ENCODE measurements at regions not wholly inside any gene's neighbourhood (a gene's known extent, or its start where the extent isn't known, plus 50 kb on each side); places are given as distances from the start of the nearest gene placed in this dataset.

DNA sequence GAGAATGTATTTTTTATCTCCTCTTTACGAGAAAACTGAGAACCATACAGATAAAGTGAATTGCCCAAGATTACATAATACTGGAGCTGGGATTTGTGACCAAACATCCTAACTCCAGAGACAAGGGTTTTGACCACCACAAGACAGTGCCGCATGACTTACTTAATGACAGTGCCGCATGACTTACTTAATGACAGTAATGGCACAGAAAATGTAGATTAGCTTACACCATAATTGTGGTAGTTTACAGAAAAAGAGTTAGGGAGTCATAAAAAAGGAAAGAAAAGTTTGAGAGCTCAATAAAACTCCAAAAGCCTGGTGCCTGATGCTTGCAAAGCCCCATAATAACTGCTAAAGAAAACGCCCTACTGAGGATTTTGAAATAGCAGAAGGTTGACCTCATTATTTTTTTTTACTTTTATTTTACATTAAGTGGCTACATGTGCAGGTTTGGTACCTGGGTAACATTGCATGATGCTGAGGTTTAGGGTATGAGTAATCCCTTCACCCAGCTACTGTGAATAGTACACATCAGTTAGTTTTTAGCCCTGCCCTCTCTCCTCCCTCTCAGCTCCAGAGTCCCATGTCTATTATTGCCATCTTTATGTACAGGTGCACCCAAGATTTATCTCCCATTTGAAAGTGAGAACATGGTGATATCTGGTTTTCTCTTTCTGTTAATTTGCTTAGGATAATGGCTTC lies 310.0 kb upstream of the UBE2E3 start:
- ChIA-PET POLR2A (no interaction called here), CTCF (interaction anchor here (0.7 kb wide), 1 partner anchor 99 kb away, joined by 4 read pairs; no protein-coding TSS in a partner anchor)

DNA sequence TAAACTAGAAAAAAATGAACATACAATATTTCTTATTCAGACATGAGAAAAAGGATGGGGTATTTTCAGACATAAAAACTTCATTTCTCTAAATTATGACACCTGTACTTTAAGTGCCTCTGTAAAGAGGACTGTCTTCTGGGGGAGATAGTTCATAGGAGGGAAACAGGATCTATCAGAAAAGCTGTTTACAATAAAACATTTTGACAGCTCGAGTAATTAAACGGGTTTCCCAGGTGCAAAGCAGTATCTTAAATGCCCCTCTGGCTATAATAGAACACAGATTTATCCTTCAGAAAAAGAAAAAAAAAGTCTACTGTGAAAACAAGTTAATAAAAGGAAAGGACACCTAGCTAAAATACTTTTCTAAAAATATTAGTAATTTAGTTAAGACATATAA lies 311.4 kb upstream of the UBE2E3 start:
- ChIA-PET POLR2A (no interaction called here), CTCF (no interaction called here)

DNA sequence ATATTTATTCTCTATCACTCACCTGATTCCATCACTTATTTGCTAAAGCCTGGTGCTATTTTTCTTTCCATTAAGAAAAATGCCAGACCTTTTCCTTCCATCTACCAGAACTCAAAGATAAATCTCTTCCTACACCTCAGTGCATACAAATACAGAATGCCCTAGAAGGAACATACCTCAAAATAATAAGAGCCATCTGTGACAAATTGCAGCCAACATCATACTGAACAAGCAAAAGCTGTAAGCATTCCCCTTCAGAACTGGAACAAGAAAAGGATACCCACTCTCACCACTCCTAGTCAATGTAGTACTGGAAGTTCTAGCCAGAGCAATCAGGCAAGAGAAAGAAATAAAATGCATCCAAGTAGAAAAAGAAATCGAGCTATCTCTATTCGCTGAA lies 315.9 kb upstream of the UBE2E3 start:
- CTCF ChIA-PET: no interaction called here
- POLR2A ChIA-PET: no interaction called here

DNA sequence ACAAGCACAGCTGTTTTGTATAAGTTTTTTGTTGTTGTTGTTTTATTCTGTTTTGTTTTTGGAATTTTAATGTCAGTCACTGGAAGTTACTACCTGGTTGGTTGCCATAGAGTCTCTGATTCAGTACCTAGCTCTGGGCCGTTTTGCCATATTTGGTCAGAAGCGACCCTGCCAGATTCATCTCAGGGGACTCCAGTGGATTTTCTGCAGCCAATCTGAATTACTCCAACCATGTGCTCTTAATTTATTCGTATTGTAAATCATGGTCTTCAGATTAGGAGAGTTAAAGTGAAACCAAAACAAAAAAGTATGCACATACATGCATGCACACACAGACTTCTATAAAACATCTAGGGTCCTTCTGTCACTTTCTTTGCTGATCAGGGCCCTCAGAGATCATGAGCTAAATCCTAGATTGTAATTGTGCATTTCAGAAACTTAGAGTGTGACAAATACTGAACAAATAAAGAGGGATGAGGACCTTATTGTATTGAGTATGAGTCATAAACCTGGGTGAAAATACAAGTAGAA lies 317.4 kb upstream of the UBE2E3 start:
- ChIA-PET CTCF (no interaction called here), POLR2A (no interaction called here)

DNA sequence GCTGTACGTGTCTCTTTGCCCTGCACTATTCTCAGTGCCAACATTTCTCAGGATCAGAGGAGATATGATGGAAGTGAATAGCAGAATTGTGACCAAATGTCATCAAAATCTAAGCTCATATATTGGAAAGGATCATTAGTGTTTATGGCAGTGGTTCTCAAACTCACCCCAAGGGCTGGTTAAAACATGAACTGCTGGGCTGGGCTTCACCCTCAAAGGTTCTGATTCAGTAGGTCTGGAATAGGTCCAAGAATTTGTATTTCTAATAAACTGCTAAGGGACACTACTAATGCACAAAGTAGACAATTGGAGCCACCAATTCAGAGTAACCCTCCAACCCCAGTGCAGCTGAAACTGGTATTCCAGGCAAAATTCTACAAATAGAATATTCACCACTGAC lies 317.9 kb upstream of the UBE2E3 start:
- POLR2A ChIA-PET: no interaction called here

DNA sequence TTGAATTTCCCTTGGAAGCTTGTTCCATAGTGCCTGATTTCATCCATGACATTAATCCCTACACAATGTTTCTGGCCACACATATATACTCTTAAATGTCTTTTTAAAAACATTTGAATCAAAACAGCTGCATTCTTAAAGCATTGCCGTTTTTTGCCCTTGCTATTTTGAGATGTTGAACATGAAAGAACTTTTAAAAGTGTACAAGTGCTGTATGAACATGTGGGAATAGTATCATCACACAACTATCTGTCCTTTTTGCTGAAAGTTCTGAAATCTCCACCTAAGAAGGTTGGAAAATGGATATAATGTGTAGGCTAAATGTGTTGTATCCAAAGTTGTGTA lies 318.7 kb upstream of the UBE2E3 start:
- CTCF ChIA-PET: no interaction called here
- POLR2A ChIA-PET: no interaction called here

More for the DNA sequence above, 317.9 kb upstream of the UBE2E3 start:
- CTCF ChIA-PET: no interaction called here

DNA sequence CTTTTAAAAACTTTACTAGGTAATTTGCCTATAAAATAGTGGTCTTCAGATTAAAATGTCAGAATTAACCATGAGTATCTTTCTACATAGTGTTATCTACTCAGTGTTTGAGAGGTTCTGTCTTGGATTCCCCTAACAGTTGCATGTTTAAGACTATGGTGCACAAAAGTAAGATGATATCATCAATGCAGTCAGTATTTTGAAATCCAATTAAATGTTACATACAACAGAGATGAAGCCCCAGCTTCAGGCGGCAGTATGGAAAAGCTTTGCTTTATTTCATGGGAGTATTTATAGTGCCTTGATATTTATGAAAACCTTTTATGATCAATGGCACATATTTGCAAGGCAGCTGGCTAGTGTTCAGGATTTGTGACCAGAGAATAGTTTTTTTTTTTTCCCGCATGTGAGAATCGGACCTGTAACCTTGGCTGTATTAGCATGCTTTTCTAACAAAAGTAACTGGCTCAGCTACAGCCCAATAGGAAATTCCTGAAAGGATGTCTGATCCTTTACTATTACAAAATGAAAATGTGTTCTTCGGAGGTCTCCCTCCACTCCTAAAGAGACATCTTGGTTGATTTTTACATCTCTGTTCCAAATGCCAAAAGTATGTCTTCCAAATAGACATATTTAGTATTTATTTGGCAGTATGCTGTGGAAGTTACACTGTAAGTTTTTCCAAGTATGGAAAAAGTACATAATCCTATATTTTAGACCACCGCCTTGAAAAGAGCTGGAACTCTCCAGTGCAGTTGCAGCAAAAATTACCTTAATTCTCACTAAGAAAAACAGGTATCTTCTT lies 319.3 kb upstream of the UBE2E3 start:
- POLR2A ChIA-PET: no interaction called here
- CTCF ChIA-PET: no interaction called here

DNA sequence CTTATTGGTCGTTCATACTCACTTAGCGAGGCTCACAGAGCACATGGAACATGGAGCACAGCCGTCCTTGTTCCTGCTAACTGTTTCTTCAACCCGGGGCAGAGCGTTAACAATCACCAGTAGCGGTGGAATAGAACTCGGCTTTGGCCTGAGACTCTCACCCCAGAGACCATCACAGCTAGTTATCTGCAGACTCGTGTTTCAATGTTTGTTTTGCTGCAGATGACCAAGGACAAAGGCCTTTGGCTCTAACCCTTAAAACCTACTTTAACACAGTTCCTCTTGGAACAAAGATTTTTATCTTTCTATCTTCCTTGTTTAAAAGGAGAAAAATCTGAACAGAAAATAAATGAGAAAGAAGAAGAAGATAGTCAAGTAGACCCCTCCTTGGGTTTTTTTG lies 320.2 kb upstream of the UBE2E3 start:
- ChIA-PET POLR2A (no interaction called here), CTCF (no interaction called here)

DNA sequence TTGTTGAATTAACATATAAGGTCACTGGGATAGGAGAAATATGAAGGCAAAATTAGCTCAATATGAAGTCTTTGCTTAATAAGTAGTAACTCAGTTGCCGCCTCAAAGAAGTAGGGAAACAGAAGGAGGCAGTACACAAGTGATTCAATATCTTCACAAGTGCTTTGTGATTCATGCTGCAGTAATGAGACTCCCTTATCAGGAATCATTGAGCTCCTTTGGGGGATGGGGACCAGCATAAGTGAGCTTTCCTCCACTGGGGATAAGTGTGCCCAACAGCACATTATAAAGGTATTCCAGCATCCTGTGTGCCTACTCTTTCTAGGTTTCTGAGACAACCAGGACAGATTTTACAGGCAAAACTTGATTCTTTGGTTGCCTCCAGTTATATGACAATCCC lies 323.4 kb upstream of the UBE2E3 start:
- POLR2A ChIA-PET: no interaction called here
- CTCF ChIA-PET: no interaction called here

DNA sequence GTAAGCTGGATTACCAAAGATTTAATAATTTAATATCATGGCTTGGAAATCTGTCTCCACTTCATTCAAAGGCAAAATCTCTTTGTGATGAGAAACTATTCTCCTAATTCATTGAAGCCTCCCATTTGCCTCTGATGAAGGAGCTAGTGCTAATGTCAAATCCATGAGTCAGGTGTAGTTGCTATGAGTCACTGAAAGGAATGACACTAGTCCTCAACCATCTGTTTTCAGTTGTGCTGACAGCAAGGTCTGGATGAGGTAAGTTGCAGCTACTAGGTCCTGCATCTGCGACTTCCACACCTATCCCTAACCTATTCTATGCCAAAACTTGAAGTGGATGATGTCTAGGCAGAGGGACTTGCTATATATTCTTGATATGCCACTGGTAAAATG lies 324.0 kb upstream of the UBE2E3 start:
- ChIA-PET POLR2A (no interaction called here), CTCF (no interaction called here)

DNA sequence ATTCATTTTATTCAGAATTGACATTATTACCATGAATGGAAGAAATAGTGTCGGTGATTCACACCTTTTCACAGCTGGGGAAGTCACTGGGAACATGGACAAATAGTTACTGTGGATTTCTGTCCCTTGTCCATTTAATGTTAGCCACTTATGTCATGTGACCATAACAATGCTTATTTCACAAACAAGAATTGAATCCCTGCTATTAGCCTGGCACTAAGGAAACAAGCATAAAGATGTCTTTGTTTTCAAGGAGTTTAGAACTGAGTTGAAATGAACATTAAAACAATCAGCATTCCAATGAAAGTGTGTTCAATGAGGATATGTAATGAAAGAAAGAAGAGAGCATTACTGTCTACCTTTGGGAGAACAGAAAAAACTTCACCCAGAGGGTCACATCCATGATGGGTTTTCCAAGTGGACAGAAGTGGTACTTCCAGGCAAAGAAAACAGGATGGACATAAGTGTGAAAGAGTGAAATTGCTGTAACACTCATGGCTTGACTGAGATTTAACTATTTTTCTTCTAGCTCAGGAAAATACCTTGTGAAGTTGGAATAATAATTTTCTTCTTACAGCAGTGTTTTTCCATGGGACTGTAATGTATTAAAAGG lies 324.5 kb upstream of the UBE2E3 start:
- ChIA-PET CTCF (no interaction called here), POLR2A (no interaction called here)

DNA sequence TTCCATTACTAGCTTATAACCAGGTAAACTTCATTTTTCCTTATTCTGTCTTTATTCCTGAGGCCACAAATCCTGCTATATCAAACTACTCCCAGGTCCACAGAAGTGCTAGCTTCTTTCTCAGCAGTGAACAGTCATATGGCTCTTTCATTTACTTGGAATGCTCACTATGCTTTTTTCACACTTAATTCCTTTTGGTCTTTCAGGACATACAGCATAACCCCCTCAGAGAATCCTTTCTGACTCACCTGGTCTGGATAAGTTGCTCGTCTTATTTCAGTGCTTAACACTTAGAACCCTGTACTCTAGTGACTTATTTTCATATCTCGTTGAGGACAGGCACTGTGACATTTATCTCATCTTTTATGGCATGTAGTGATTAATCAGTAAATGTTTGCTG lies 325.0 kb upstream of the UBE2E3 start:
- ChIA-PET CTCF (no interaction called here), POLR2A (no interaction called here)

DNA sequence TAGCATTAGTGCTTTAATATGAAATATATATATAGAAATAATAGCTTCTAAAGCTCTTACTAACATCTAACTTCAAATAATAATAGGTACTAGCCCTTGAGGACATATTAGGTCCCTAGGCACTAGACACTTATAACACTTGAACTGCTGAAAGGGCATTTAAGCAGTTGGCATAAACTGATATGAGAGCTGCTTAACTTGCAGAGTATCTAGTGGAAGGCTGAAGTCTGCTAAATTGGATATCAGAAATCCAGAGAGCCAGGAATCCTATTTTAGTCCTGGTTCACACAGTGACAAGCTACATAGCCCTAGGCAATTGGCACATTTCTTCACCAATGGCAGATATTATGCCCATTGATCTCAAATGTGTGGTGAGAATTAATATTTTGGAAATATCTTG lies 326.9 kb upstream of the UBE2E3 start:
- CTCF ChIA-PET: no interaction called here
- POLR2A ChIA-PET: no interaction called here

DNA sequence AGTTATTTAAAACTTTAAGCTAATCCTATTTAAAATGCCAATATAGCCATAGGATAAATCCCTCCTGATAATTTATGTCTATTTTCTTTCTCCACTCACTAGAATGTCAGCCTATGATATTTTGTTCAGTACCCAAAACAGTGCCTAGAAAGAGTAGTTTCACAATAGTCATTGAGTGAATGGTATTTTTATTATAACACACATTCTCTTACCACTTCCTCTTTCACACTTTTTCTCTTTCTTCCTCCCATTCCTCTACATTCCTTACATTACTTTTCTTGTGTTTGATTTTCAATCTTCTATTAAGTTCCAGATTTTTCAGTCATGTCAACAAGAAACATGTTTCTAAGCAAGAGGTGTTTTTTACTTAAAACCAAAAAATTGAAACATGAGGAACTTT lies 327.6 kb upstream of the UBE2E3 start:
- POLR2A ChIA-PET: no interaction called here

DNA sequence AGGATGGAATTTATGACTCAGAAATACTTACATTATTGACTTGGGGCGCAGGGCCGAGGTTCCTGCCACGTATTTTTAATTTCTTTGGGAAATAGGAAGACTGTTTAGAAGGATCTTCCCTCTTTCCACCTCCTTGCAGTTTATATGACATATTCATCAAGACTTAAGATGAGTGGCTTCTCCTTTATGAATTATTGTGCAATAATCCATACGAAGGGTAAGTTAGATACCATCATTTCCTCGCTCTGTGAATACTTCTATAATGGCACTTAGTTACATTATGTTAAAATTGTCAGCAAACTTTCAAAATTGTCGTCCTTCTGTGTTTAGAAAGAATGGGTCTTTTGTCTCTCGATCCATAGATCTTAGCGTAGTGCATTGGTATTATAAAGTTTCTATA lies 328.8 kb upstream of the UBE2E3 start:
- ChIA-PET POLR2A (no interaction called here), CTCF (no interaction called here)

More for the DNA sequence above, 327.6 kb upstream of the UBE2E3 start:
- CTCF ChIA-PET: no interaction called here

DNA sequence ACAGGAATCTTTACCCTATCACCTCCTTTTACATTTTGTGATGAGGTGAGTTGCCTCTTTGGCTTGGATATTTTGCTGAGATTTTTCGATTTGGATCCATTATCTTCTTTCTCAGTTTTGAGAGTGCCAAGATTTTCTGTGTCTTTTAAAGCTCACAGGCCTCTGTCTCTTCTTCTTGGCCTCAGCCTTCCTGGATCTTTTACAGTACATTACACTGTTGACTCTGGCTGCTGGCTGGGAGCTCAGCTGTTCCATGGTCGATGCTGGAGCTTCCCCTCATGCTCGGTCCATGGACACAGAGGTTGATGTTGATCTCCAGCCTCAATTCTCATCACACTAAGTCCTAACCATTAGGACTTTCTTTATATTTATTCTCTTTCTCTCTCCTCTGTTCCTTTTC lies 332.8 kb upstream of the UBE2E3 start:
- CTCF ChIA-PET: no interaction called here
- POLR2A ChIA-PET: no interaction called here

DNA sequence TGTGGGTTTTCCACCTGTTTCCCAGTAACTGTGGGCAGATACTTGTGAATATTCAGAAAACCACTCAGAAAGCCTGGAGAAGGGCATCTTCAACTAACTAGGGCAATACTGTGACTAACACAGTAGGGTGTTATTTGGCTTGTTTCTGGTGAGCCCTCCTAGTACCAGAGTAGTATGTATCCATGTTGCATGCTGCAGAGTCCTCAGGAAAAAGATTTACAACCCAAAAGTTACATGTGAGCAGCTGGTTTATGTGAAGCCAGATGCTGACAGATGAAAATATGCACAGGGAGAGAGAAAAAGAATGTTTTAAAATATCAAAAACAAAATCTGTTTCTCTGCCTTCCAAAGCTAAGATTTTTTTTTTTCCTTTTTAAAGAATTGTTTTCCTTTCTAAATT lies 333.2 kb upstream of the UBE2E3 start:
- ChIA-PET CTCF (no interaction called here), POLR2A (no interaction called here)

DNA sequence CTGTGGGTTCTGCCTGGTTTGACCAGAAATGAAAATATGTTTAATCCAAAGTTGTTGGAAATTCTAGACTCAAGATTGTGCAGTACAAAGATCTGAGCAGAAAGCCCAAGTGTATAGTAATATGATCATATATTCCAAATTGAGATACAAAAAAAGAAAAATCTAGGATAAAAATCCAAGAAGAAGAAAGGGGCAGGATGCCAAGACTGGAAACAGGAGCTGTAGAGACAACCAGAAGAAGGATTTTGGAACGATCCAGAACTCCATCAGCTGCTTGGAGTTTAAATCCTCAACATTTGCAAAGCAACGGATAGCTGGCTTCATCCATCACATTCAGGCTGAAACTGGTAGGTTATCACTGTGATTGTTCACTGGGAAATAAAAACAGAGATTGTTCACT lies 333.6 kb upstream of the UBE2E3 start:
- POLR2A ChIA-PET: no interaction called here
- CTCF ChIA-PET: no interaction called here

DNA sequence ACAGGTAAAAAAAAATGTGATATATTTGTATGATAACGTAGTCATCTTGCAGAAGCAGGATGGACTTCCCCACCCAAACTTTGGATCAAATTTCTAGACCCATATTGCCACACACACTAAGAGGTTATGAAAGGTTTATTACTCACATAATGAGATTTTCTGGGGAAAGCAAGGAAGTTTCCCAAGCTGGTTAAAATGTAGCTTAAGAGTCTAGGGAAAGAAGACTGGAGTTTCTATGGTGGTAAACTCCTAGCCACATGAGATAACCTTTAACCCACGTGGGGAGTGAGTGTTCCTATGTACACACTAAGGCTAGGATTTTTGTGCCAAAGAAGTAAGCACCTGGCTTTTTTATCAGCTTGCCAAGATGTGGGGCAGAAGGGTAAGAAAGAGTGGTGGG lies 335.7 kb upstream of the UBE2E3 start:
- ChIA-PET POLR2A (no interaction called here), CTCF (no interaction called here)

DNA sequence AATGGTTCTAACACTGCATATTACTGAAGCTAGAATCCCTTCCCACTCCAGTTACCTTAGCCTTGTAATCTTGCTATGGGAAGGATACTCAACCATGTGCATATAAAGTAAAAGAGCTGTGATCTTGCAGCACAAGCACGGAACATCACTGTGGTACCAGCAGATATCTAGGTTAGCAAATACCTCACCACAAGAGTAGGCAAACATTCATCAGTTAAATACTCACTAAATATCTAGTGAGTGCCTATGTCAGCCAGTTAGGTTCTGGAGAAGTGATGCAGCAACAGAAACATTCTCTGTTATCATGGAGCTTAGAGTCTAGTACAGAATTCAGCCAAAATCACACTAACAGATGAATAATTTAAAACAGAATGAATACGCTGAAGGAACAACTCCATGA lies 349.6 kb upstream of the UBE2E3 start:
- ChIA-PET CTCF (interaction anchor here (0.6 kb wide), 1 partner anchor 411 kb away, joined by 3 read pairs; no protein-coding TSS in a partner anchor), POLR2A (no interaction called here)

DNA sequence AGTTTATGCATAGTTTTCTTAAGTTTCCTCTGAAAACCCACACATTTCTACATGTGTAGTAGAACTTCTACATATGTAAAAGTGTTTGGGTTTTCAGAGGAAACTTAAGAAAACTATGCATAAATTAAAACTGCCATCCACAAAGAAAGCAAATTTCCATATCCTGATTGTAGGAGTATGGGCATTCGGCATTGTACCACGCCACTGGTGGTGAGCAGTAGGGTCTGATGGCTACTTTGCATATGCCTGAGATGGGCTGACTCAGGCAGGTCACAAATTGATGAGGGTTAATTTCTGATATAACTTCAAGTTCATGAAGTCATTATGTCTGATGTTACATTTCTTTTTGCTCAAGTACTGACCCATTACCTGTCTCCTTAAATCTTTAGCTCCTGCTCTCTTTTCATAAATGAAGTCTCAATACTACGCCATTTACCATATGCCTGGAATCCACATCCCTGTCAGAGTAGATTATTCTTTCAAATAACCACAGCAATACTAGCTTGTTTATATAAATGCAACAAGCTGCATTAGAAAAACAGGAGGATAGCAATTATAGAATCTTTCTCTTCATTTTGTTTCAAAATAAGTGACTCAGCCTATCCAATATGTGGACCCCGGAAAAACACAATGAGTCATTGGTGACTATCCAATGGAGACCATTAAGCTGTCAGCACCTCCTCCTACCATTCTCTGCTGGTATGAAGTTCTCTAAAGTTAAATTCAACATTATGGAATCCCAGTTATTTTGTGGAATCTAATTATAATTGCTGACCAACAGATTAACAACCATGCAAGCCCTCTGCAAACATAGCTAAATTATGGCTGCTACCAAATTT lies 355.2 kb upstream of the UBE2E3 start:
- ChIA-PET POLR2A (no interaction called here), CTCF (no interaction called here)

Measured in activated CD8-positive, alpha-beta memory T cell treated with anti-CD3 and anti-CD28 coated beads for 36 hours (primary cell).